ENCODE measurements at regions not wholly inside any gene's neighbourhood (a gene's known extent, or its start where the extent isn't known, plus 50 kb on each side); places are given as distances from the start of the nearest gene placed in this dataset.

- no peak overlapping the region for H3K4me2 ChIP-seq (replicated peaks; ENCODE audit: extremely low read depth, low read length, poor library complexity, severe bottlenecking)
- no peaks in the 10 kb centered on the region for H3K27me3 ChIP-seq (ENCODE audit: control insufficient read depth in 2 of 2, insufficient read depth in 2 of 2, low read length in 2 of 2)
- DNase-seq, result no peak
- no peaks in the 10 kb centered on the region for H3K36me3 Mint-ChIP-seq
- no CpG with 5 or more reads among the region's 2 CpGs for WGBS (ENCODE audit: insufficient coverage)
- H2AFZ ChIP-seq (ENCODE audit: insufficient read depth, low read depth, low read length, poor library complexity, severe bottlenecking), result no peak overlapping the region
- no peak overlapping the region for H3K4me3 Mint-ChIP-seq
- no peaks in the 10 kb centered on the region for H3K27me3 Mint-ChIP-seq (ENCODE audit: low read depth in 3 of 3)
- H3K9me3 Mint-ChIP-seq, result peaks cover 0 to 3% (median 0%) of the 10 kb centered on the region in 7 donors
- H3K9ac ChIP-seq (ENCODE audit: insufficient read depth, low read length, poor library complexity, severe bottlenecking), result no peak overlapping the region
- no peaks in the 10 kb centered on the region for H3K4me1 ChIP-seq (ENCODE audit: control insufficient read depth in 1 of 2, insufficient read depth in 2 of 2, low read length in 2 of 2)
- TF ChIP-seq CTCF (IDR thresholded peaks at IDR 0.05), result no peak
- H3K79me2 ChIP-seq (ENCODE audit: insufficient read depth, low read length), result no peaks in the 10 kb centered on the region
- no peak overlapping the region for H3K27ac Mint-ChIP-seq
- no peaks in the 10 kb centered on the region for H3K9me3 ChIP-seq (replicated peaks in 1 of 2; ENCODE audit: control insufficient read depth in 1 of 2, insufficient read depth in 1 of 2, low read length in 2 of 2)
- no peaks in the 10 kb centered on the region for H4K20me1 ChIP-seq (ENCODE audit: insufficient read depth, low read length)
- H3K4me3 ChIP-seq (replicated peaks in 1 of 3; ENCODE audit: low read depth in 2 of 3, low read length in 3 of 3), result no peak overlapping the region
- H3K27ac ChIP-seq (ENCODE audit: low read depth in 1 of 2, low read length in 2 of 2), result no peak overlapping the region
- no peaks in the 10 kb centered on the region for H3K4me1 Mint-ChIP-seq
- intact Hi-C loops (cut with micrococcal nuclease), result no loop called here
- H3K36me3 ChIP-seq (replicated peaks in 1 of 2; ENCODE audit: control insufficient read depth in 1 of 2, insufficient read depth in 2 of 2, low read length in 2 of 2), result no peaks in the 10 kb centered on the region
These were observed 605.1 kb downstream of the PSAT1 start for GRCh38 chr9:78902051-78902450.

DNA sequence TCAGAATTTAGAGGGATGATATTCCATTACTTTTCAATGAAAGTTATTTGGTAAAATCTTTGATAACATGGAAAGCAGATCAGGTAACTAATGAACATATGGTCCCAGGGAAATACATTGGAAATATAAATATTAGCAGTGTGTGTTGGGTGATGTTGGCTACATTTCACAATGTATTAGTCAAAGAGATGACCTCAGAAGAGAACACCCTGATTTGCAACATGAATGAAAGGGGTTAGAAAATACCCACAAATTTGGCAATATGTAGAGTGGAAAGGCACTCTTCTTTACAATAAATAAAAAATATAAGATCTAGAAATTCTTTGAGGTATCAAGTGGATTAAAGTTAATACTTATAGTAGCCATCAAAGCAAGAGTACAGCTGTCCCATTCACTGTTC is 606.7 kb downstream of the PSAT1 start:
- no peak for TF ChIP-seq CTCF (IDR thresholded peaks at IDR 0.05)
- H3K79me2 ChIP-seq (ENCODE audit: insufficient read depth, low read length), result no peaks in the 10 kb centered on the region
- no peak overlapping the region for H3K9ac ChIP-seq (ENCODE audit: insufficient read depth, low read length, poor library complexity, severe bottlenecking)
- Mint-ChIP-seq H3K9me3 (peaks cover 0 to 3% (median 0%) of the 10 kb centered on the region in 7 donors), H3K27ac (no peak overlapping the region), H3K4me3 (no peak overlapping the region), H3K4me1 (no peaks in the 10 kb centered on the region), H3K36me3 (no peaks in the 10 kb centered on the region), H3K27me3 (ENCODE audit: low read depth in 3 of 3) (no peaks in the 10 kb centered on the region)
- H3K4me2 ChIP-seq (replicated peaks; ENCODE audit: extremely low read depth, low read length, poor library complexity, severe bottlenecking), result no peak overlapping the region
- intact Hi-C loops (cut with micrococcal nuclease), result no loop called here
- H4K20me1 ChIP-seq (ENCODE audit: insufficient read depth, low read length), result no peaks in the 10 kb centered on the region
- no peaks in the 10 kb centered on the region for H3K4me1 ChIP-seq (ENCODE audit: control insufficient read depth in 1 of 2, insufficient read depth in 2 of 2, low read length in 2 of 2)
- no peaks in the 10 kb centered on the region for H3K9me3 ChIP-seq (replicated peaks in 1 of 2; ENCODE audit: control insufficient read depth in 1 of 2, insufficient read depth in 1 of 2, low read length in 2 of 2)
- no peak for DNase-seq
- no peak overlapping the region for H3K27ac ChIP-seq (ENCODE audit: low read depth in 1 of 2, low read length in 2 of 2)
- H3K36me3 ChIP-seq (replicated peaks in 1 of 2; ENCODE audit: control insufficient read depth in 1 of 2, insufficient read depth in 2 of 2, low read length in 2 of 2), result no peaks in the 10 kb centered on the region
- H3K4me3 ChIP-seq (replicated peaks in 1 of 3; ENCODE audit: low read depth in 2 of 3, low read length in 3 of 3), result no peak overlapping the region
- H2AFZ ChIP-seq (ENCODE audit: insufficient read depth, low read depth, low read length, poor library complexity, severe bottlenecking), result no peak overlapping the region
- H3K27me3 ChIP-seq (ENCODE audit: control insufficient read depth in 2 of 2, insufficient read depth in 2 of 2, low read length in 2 of 2), result no peaks in the 10 kb centered on the region

Data from CD14-positive monocyte (primary cell).